ENCODE measurements at regions not wholly inside any gene's neighbourhood (a gene's known extent, or its start where the extent isn't known, plus 50 kb on each side); places are given as distances from the start of the nearest gene placed in this dataset.
A peak's percentile ranks its signal among the peaks of the same experiment; 100 is the strongest.

- DNase-seq (ENCODE audit: low read depth, low spot score) = no peak
- H3K36me3 Mint-ChIP-seq (ENCODE audit: low read depth) = no peaks in the 10 kb centered on the region
- no peak for TF ChIP-seq CTCF (conservative IDR thresholded peaks at IDR 0.05)
- no peak overlapping the region for H3K4me3 Mint-ChIP-seq
- no peaks in the 10 kb centered on the region for H3K9me3 Mint-ChIP-seq
- no peaks in the 10 kb centered on the region for H3K4me1 Mint-ChIP-seq
- peaks cover 8% of the 10 kb centered on the region for H3K27me3 Mint-ChIP-seq (ENCODE audit: low read depth)
- H3K27ac Mint-ChIP-seq (ENCODE audit: unreplicated experiment) = no peak overlapping the region
Observed at GRCh38 chr15:45794712-45795439, 160.0 kb downstream of the SQOR start.

GRCh38 chr15:45795440-45796069, 160.7 kb downstream of the SQOR start:
- DNase-seq (ENCODE audit: low read depth, low spot score) = peak; percentile 18
- H3K36me3 Mint-ChIP-seq (ENCODE audit: low read depth) = no peaks in the 10 kb centered on the region
- H3K27ac Mint-ChIP-seq (ENCODE audit: unreplicated experiment) = no peak overlapping the region

GRCh38 chr15:45796433-45796832, 161.6 kb downstream of the SQOR start:
- Mint-ChIP-seq H3K4me3 (no peak overlapping the region), H3K27me3 (ENCODE audit: low read depth) (peaks cover 8% of the 10 kb centered on the region), H3K4me1 (peaks cover under 1% of the 10 kb centered on the region), H3K9me3 (no peaks in the 10 kb centered on the region), H3K27ac (ENCODE audit: unreplicated experiment) (no peak overlapping the region), H3K36me3 (ENCODE audit: low read depth) (no peaks in the 10 kb centered on the region)
- no peak for TF ChIP-seq CTCF (conservative IDR thresholded peaks at IDR 0.05)
- DNase-seq (ENCODE audit: low read depth, low spot score) = no peak

More at GRCh38 chr15:45795440-45796069, 160.7 kb downstream of the SQOR start:
- no peaks in the 10 kb centered on the region for H3K9me3 Mint-ChIP-seq
- H3K4me3 Mint-ChIP-seq = no peak overlapping the region
- H3K4me1 Mint-ChIP-seq = no peaks in the 10 kb centered on the region
- H3K27me3 Mint-ChIP-seq (ENCODE audit: low read depth) = peaks cover 8% of the 10 kb centered on the region
- peak; percentile 74 for TF ChIP-seq CTCF (conservative IDR thresholded peaks at IDR 0.05)

- no peak overlapping the region for H3K27ac Mint-ChIP-seq (ENCODE audit: unreplicated experiment)
- H3K4me1 Mint-ChIP-seq = peaks cover 15% of the 10 kb centered on the region
- H3K4me3 Mint-ChIP-seq = no peak overlapping the region
- DNase-seq (ENCODE audit: low read depth, low spot score) = no peak
- no peak for TF ChIP-seq CTCF (conservative IDR thresholded peaks at IDR 0.05)
- H3K27me3 Mint-ChIP-seq (ENCODE audit: low read depth) = no peaks in the 10 kb centered on the region
- H3K9me3 Mint-ChIP-seq = no peaks in the 10 kb centered on the region
- H3K36me3 Mint-ChIP-seq (ENCODE audit: low read depth) = no peaks in the 10 kb centered on the region
Observed at GRCh38 chr15:45799508-45799907, 164.7 kb downstream of the SQOR start.

- TF ChIP-seq CTCF (conservative IDR thresholded peaks at IDR 0.05) = no peak
- Mint-ChIP-seq H3K4me1 (peaks cover 15% of the 10 kb centered on the region), H3K36me3 (ENCODE audit: low read depth) (no peaks in the 10 kb centered on the region), H3K27ac (ENCODE audit: unreplicated experiment) (no peak overlapping the region), H3K9me3 (no peaks in the 10 kb centered on the region), H3K27me3 (ENCODE audit: low read depth) (no peaks in the 10 kb centered on the region), H3K4me3 (no peak overlapping the region)
- DNase-seq (ENCODE audit: low read depth, low spot score) = no peak
Observed at GRCh38 chr15:45801543-45801942, 166.7 kb downstream of the SQOR start.
